ENCODE measurements at regions not wholly inside any gene's neighbourhood (a gene's known extent, or its start where the extent isn't known, plus 50 kb on each side); places are given as distances from the start of the nearest gene placed in this dataset.

- no peak for TF ChIP-seq CTCF (conservative IDR thresholded peaks at IDR 0.05; ENCODE audit: control insufficient read depth, insufficient read depth, low read depth, low read length)
- DNase-seq (ENCODE audit: low read depth): no peak
- H3K4me3 ChIP-seq (ENCODE audit: control insufficient read depth, low read depth, low read length): no peak overlapping the region
Observed at GRCh38 chr13:103953859-103954258, 887.6 kb upstream of the SLC10A2 start.

- DNase-seq (ENCODE audit: low read depth): no peak
- no peak for TF ChIP-seq CTCF (conservative IDR thresholded peaks at IDR 0.05; ENCODE audit: control insufficient read depth, insufficient read depth, low read depth, low read length)
- H3K4me3 ChIP-seq (ENCODE audit: control insufficient read depth, low read depth, low read length): no peak overlapping the region
Observed at GRCh38 chr13:103952183-103952582, 886.0 kb upstream of the SLC10A2 start.

- DNase-seq (ENCODE audit: low read depth): no peak
- no peak overlapping the region for H3K4me3 ChIP-seq (ENCODE audit: control insufficient read depth, low read depth, low read length)
- no peak for TF ChIP-seq CTCF (conservative IDR thresholded peaks at IDR 0.05; ENCODE audit: control insufficient read depth, insufficient read depth, low read depth, low read length)
Observed at GRCh38 chr13:103948426-103948825, 882.2 kb upstream of the SLC10A2 start.

GRCh38 chr13:103945836-103946235 lies 879.6 kb upstream of the SLC10A2 start:
- no peak for TF ChIP-seq CTCF (conservative IDR thresholded peaks at IDR 0.05; ENCODE audit: control insufficient read depth, insufficient read depth, low read depth, low read length)
- DNase-seq (ENCODE audit: low read depth): no peak
- H3K4me3 ChIP-seq (ENCODE audit: control insufficient read depth, low read depth, low read length): no peak overlapping the region

GRCh38 chr13:103941506-103942140 lies 875.4 kb upstream of the SLC10A2 start:
- TF ChIP-seq CTCF (conservative IDR thresholded peaks at IDR 0.05; ENCODE audit: control insufficient read depth, insufficient read depth, low read depth, low read length): no peak
- DNase-seq (ENCODE audit: low read depth): no peak
- H3K4me3 ChIP-seq (ENCODE audit: control insufficient read depth, low read depth, low read length): no peak overlapping the region

- no peak for DNase-seq (ENCODE audit: low read depth)
- TF ChIP-seq CTCF (conservative IDR thresholded peaks at IDR 0.05; ENCODE audit: control insufficient read depth, insufficient read depth, low read depth, low read length): no peak
- no peak overlapping the region for H3K4me3 ChIP-seq (ENCODE audit: control insufficient read depth, low read depth, low read length)
Observed at GRCh38 chr13:103935117-103935516, 868.9 kb upstream of the SLC10A2 start.

GRCh38 chr13:103931885-103932284 lies 865.7 kb upstream of the SLC10A2 start:
- H3K4me3 ChIP-seq (ENCODE audit: control insufficient read depth, low read depth, low read length): no peak overlapping the region
- DNase-seq (ENCODE audit: low read depth): no peak
- no peak for TF ChIP-seq CTCF (conservative IDR thresholded peaks at IDR 0.05; ENCODE audit: control insufficient read depth, insufficient read depth, low read depth, low read length)
